ENCODE measurements at regions not wholly inside any gene's neighbourhood (a gene's known extent, or its start where the extent isn't known, plus 50 kb on each side); places are given as distances from the start of the nearest gene placed in this dataset.
A peak's percentile ranks its signal among the peaks of the same experiment; 100 is the strongest.

DNA sequence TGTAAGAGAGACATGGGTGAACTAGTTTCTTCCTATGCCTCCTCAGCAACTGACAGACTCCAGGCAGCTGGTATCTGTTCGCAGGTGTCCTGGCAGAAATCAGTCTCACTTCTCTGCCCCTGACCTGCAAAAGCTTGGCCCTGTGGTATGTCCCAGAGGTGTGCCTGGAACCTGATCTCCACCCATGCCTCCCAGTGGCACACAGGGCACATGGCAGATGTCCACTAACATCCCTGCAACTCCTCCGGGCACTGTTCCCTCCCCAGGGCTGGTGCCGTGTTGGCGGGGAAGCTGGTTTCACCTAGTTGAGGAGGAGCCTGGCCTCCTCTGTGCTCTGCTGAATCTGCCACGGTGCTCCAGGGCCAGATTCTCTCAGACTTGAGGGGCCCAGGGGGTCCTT, 123.3 kb upstream of the GGTLC1 start:
- no peak for DNase-seq (ENCODE audit: low read depth)

DNA sequence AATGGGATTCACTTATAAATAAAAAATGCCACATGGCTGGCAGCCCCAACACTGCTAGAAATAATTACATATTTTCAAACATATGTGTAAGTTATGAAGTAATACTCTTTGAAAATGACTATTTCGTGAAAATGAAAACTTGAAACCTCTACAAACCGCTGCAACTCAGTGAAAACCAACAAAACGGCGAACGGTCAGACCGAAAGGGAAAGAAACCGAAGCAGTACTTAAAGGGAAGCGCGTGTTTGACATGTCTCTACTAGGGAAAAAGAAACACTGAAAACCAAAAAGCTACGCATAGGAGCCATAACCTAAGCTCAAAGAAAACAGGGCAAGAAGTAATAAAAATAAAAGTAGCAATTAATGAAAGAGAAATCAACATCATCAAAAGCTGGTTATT, 121.0 kb upstream of the GGTLC1 start:
- no peak for DNase-seq (ENCODE audit: low read depth)

DNA sequence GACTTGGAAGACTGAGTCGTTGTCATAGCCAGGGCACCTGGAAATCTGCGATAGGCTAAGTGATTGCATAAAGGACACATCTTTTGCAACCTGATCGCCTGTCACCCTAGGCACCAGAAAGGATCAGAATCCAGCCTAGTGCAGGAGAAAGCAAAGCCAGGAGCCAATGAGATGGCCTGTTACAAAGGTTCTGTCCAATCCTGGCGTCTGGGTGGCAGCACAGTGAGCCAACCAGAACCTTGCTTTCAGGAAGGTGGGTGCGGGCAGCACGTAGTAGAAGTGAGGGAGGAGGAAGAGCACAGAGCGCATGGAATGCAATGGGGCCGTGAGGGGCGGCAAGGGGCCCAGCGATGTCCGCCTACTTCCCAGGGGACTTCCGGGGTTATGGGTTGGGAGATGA, 120.4 kb upstream of the GGTLC1 start:
- DNase-seq (ENCODE audit: low read depth): peak; percentile 5

DNA sequence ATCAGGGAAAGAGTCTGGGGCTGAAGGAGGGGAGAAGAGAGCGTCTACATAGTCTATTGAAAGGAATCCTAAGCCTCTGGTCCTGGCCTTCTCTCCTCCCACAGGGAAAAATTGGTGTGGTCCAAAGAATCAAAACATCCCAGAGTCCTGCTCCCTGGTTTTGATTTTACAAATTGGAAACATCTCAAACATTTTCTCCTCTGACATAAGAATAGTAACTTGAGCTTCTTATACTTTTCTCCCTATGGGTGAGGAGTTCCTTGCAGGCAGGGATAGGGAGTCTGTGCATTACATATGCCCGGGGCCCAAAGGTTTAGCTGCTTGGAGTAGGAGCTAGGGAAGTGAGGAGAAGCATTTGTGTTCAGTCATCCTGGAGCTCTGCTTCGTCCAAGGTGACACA, 120.0 kb upstream of the GGTLC1 start:
- DNase-seq (ENCODE audit: low read depth): no peak

DNA sequence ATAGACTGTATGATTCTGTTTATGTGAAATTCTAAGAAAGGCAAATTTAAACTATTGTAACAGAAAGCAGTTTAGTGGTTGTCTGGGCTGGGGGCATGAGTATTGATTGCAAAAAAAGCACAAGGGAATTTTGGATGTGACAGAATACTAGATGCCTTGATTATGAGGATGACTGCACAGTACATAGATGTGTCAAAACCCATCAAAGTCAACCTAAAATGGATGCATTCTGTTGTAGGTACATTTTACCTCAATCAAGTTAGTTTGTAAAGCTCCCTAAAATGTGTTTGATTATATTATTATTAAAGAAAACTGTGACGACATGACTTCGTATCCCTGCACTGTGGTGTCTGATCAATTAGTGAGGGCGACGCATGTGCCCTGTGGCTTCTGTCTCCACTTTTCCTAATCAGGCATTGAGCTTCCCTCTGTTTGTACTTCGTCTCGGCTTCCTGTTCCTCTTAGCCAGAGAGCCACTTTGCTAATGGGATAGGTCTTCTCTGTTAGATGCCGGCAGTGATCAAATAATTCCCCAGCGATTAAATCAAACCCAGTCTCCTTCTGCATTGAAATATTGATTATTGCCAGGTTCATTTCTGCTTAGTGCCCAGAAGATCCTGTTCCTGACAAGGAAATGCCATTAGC, 118.3 kb upstream of the GGTLC1 start:
- DNase-seq (ENCODE audit: low read depth): no peak

DNA sequence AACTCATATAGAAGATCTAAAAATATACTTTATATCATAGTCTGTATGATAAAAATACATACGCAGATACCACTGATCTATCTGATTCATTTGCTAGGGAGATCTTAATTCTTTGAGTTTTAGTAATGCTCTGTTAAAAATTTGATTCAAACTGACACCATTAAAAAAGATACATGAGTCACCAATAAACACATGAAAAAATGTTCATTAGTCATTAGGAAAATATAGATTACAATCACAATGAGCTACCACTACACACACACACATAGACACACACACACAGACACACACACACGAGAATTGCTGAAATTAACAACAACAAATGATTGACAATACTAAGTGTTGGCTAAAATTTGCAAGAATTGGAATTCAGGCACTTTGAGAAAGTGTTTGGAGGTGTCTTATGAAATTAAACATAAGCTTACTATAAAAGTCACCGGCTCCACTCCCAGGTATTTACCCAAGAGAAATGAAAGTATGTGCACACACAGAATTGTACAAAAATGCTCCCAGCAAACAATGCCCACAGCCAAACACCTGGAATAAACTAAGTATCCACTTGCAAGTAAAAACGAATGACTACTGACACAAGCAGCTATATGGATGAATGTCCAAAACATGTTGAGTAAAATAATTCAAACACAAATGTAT, 117.7 kb upstream of the GGTLC1 start:
- no peak for DNase-seq (ENCODE audit: low read depth)

DNA sequence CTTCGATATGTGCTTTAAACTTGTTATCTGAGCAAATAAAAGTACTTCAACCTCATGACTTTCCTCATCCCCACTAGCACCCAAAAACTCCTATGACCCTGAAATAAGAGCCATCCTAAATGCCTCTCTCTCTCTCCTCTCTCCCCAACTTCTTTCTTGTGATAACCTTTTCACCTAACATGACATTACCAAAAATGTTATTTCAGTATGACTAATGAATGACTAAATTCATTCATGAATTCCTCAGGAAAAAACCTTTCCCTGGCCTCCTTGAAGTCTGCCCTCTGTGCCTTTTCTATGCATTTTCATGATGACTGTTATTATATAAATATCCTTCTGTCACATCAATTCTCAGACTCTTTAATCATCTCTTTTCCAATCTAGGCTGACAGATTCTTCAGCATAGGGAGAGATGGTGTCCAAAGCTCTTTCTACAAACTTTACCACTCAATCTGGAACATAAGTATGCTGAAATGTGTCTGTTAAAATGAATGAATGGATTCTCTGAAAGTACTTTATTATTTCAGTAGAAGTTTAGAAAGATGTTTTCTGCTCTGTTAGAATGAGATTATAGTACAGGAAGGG, 114.3 kb upstream of the GGTLC1 start:
- DNase-seq (ENCODE audit: low read depth): peak; percentile 5

DNA sequence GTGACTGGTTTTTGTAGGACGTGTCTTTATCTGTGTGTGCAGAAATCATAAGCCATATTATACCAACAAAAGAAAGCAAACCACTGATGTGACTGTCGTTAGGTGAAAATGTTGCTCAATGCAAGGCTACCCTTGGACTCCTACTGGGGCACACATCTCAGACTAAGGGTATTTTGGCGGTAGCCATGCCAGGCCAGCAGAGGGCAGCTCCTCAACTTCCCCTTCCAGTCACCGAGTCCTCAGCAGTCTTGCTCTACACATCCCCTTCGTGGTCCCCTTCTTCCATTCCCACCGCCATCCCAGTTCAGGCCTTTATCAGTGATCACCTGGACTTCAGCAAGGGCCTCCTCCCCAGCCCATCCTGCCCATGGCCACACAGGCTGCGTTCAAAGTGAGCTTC, 113.7 kb upstream of the GGTLC1 start:
- DNase-seq (ENCODE audit: low read depth): peak; percentile 26

DNA sequence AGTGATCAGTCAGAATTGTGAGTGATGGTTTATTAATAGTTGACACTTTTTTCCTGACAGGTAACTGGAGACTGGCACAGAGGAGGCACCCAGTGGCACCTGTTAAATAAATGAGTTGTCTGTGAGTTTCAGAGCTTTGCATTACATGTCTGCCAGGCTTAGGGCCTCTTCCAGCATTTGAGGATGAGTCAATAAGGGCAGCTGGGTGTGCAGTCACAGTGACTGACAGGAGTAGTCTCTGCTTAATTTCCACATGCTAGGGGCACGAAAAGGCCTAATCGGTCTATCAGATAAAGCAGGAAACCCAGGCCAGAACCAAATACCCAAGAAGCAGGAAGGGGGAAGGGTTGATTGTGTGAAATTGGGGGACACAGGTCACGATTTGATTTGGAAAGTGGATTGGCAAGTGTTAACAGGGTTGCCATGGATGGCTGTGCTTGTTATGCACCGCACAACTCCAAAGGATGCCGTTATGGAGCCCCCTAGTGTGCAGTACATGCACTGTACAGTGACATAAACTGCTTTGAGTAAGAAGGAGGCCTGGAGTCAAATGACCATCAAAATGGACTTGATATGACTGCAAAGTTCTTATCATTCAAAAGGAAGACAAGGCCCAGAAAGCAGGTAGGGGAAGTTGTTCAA, 111.9 kb upstream of the GGTLC1 start:
- peak; percentile 31 for DNase-seq (ENCODE audit: low read depth)

DNA sequence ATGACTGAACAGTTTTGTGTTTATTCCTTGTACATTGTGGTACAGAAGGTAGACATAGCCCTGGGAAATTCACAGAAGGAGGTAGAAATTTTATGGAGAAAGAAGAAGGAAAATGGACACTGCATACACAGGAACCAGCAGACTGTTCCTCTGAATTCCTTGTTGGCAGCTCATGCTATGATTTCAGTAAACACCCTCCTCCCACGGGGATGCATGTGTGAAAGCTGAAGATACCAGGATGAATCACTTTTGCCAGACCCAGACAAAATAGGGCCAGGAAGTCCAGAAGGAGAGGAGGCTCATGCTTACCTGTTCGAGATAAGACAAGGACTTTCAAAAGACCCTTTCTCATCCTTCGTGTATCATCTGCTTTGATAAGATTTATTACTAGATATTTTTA, 110.3 kb upstream of the GGTLC1 start:
- DNase-seq (ENCODE audit: low read depth): no peak

DNA sequence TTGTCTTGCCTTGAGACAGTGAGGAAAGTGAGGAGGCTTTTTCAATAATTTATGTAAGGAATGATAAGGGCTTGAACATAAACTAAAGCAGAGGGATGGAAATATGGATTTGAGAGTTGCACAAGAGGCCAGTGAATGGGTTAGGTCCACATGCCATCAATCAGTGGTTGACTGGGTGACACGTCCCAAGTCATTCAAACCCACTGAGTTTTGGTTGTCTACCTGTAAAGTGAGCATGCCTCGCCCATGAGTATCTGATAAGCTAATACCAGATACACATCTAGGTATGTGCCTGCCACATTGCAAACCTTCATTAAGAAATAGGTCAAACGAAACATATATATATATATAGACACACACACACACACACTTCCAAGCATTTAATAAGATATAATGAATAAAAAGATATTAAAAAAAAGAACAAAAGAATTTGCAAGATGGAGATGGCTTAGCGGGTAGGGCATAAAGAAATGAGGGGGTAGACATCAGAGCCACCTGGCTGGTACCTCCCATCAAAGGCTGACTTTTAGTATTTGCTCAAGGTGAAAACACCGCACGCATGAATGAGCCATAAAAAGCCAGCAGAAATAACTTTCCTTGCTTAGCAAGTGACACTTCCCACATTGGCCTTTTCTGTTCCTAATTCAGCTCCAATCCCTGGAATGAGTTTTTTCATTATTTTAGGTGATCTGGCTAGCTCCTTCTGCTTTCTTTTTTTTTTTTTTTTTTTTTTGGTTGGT, 109.1 kb upstream of the GGTLC1 start:
- DNase-seq (ENCODE audit: low read depth): no peak

DNA sequence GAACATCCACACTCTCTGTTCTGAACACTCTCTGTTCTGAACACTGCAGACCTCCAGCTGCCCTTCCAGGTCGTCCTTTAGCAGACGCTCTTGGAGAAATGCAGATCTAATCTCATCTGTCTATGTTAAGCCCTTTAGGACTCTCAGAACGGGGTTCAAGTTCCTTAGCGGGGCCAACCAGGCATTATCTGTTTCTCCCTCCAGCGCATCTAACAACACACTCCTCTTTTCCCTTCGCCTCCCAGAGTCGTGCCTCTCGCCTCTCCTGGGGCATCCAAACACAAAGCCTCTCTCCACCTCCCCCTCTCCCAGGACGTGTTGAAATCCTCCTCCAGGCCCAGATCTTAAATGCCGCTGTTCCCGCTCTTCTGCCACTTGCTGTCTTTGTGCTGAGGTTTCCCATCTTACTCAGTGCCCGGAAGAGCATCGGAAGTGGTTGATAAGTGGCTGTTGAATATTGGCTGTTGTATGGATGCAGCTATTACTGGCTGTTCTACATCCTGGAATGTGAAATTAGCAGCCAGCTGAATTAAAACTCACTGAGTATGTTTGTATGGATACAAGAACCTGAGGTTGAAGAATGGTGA, 108.4 kb upstream of the GGTLC1 start:
- peak; percentile 4 for DNase-seq (ENCODE audit: low read depth)

DNA sequence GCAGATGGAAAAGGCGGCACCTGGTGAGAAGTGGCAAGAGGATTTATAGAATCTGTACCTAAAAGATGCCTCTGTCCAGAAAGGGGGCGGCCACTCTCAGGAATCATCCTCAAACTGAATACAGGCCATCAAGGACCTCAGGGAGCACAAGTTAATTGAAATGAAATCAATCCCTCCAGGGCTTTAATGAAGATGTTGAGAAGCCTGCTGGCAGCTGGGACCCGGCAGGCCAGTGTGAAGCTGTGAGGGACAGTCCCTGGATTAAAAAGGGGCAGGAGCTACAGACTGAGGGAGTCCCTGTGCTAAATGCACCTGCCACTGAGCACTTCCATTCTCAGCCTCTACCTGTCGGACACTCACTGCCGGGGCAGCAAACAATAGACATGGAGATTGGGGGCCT, 107.7 kb upstream of the GGTLC1 start:
- DNase-seq (ENCODE audit: low read depth): no peak

DNA sequence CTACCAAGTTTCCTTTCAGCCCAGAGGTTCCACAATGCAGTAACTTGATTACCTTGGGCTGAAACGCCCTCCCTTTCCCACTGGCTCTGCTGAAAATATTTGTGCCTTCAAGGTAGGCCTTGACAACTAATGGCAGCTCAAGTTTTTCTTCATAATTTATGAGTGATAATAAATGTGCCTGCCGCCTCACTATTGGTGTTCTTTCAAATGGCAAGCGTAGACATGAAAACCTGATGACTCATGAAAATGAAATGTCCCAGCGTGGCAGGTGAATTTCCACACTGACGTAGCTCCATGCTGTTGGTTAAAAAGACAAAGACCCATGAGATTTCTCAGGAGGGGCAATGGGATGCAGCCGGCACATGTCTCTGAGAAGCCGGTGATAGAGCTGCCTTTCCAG, 107.2 kb upstream of the GGTLC1 start:
- DNase-seq (ENCODE audit: low read depth): no peak

DNA sequence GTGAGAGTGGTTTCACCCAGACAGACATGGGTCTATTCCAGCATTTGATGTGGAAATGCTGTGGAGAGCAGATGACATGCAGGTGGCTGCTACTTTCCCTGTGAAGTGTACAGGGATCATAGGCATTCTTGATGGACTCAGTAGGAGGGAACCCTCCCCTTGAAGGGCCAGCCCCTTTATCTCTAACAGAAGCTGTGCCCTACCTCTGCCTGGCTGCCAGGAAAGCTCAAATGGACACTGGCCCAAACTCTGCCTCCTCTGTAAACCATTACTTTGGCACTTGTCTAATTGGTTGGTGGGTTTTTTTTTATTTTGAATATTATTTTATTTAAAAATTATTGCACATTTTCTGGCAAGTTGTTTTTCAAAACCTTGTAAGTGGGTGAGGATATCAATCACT, 106.7 kb upstream of the GGTLC1 start:
- no peak for DNase-seq (ENCODE audit: low read depth)

DNA sequence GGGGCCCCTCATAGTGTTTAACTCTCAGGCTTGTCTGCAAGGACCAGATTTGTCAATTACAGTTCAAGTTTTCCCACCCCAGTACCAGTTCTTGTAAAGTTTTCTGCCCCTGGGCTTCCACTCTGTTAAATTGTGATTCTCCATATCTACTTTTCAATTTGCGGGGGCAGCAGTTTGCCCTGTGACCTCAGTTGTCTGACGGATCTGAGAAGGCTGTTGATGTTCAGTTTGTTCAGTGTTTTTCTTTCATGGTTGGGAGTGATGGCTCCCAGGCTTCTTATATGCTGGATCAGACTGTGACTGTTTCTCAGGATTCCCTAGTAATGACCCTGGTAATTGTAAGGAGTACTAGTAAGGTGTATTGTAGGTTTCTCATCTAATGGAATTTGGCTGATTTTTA, 101.0 kb upstream of the GGTLC1 start:
- DNase-seq (ENCODE audit: low read depth): no peak

DNA sequence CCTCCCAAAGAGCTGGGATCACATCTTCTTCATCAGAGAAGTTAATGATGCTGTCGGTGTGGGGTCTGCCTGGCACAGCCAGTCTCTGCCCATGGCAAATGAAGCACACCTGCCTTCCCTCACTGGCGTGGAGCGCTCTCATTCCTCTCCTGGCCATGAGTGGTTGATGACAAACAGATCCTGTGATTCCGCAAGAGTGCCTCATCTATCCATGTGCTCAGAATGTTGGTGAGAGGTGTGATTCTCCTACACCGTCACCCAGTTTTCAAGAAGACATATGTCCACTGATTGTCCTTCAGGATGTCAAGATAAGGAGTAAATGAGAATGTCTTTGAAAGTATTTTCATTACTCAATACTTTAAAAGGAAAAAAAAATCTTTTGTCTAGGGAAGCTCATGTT, 97.5 kb upstream of the GGTLC1 start:
- no peak for DNase-seq (ENCODE audit: low read depth)

DNA sequence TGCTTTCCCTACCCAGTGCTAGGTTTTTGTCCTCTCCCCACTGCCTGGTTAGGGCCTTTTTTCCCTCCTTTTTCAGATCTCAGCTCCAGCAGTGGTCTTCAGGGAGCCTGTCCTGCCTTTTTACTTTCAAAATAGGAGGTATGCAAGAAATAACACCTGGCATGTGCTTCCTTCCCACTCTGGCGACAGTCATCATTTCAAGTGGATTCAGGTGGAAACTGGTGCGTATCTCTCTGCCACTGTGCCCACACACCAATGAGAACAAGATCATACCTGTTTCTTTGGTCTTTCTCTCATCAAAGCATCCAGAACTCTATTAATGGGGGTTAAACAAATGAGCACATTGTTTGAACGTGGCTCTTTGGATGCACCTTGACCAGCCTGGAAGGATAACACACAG, 95.7 kb upstream of the GGTLC1 start:
- no peak for DNase-seq (ENCODE audit: low read depth)

DNA sequence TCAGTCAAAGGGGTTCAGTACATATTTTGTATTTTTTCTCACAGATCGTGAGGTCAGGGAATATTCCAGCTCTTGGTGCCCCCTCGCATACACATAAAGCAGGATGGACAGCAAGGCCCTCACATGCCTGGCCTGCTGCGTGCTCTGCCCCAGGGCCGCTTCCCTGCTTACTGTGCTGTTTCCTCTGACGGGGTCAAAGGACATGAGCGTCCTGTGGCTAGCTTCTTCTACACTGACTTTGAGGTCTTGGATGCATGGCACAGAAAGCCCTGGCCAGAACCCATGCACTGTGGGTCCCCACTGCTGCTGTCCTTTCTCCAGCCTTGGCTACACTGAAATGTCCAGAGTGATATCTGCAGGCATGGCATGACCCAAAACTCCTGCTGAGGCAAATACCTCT, 92.5 kb upstream of the GGTLC1 start:
- no peak for DNase-seq (ENCODE audit: low read depth)

DNA sequence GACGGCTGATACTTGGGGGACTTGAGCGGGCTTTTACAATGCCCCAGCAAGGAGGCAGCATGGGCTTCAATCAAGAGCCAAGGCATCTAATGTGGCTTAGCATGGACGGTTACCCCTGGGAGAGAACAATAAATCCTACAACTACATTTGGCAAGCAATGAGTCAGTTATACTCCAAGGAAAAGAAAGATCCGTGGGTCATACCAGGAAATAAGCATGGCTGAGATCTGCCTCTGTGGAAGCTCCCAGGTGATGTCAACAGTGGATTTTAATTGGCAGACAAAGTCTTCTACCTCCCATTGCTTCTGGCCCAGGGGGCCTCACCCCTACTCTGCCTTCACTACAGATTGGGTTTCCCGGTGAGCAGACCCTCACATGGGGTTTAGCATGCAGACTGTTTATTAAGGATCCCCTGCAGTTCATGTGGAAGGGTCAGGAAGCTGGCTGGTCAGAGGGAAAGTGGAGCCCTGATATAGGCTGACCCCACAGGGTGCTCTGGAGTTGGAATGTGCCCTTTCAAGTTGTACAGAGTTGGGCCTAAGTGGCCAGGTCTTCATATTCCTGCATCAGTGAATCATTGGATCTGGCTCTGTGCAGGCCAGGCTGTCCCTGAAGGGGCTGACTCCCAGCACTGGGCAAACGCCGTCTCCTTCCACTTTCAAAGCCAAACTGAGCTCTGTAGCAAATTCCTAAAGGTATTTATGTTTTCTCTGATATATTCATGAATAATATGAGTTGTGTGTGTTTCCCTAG, 91.3 kb upstream of the GGTLC1 start:
- no peak for DNase-seq (ENCODE audit: low read depth)

DNA sequence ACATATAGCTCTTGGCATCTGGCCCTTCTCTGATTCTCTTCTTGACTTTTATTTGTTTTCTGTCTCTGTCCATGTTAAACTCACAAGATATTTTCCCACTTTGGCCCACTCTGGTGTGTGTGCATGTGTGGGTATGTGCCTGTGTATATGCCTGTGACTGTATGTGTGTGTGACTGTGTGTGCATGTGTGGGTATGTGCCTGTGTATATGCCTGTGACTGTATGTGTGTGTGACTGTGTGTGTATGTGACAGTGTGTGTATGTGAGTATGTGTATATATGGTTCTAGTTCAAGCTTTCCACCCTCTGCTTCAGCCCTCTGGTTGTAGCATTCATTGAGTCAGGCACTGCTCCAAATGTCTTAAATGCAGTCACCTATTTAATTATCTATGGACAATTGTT, 88.6 kb upstream of the GGTLC1 start:
- no peak for DNase-seq (ENCODE audit: low read depth)

Data from HT1080 (cell line).